HG02678 (cell line): ENCODE measurements at regions not wholly inside any gene's neighbourhood (a gene's known extent, or its start where the extent isn't known, plus 50 kb on each side); places are given as distances from the start of the nearest gene placed in this dataset.
"Not testable (repeated sequence)": the region's sequence is repeated elsewhere in the genome, so short reads cannot be mapped to it uniquely, and the experiment has no call there.

Experiments
- ATAC-seq: cut with Tn5 transposase; IDR thresholded peaks from one replicate; pipeline ENCODE4 v1.9.1; 2021; ENCODE audit warnings: mild to moderate bottlenecking, moderate library complexity; ENCODE audit not compliant: unreplicated experiment

- ATAC-seq, result no peak
These were observed 58.3 kb upstream of the EEA1 start for GRCh38 chr12:92987362-92987761.

GRCh38 chr12:92987846-92988621, 58.9 kb upstream of the EEA1 start:
- peak; percentile 84 for ATAC-seq

- ATAC-seq, result no peak
These were observed 59.6 kb upstream of the EEA1 start for GRCh38 chr12:92988622-92989130.

GRCh38 chr12:92989715-92990484, 60.8 kb upstream of the EEA1 start:
- peak; percentile 34 for ATAC-seq

- ATAC-seq, result no peak
These were observed 62.0 kb upstream of the EEA1 start for GRCh38 chr12:92991134-92991533.

- no peak for ATAC-seq
These were observed 62.9 kb upstream of the EEA1 start for GRCh38 chr12:92992041-92992440.

- ATAC-seq, result no peak
These were observed 64.2 kb upstream of the EEA1 start for GRCh38 chr12:92993259-92993658.

- ATAC-seq, result peak; percentile 68
These were observed 66.3 kb upstream of the EEA1 start for GRCh38 chr12:92995258-92995903.

- ATAC-seq, result no peak
These were observed 70.9 kb upstream of the EEA1 start for GRCh38 chr12:93000026-93000425.

- ATAC-seq, result no peak
These were observed 72.3 kb upstream of the EEA1 start for GRCh38 chr12:93001407-93001806.

- no peak for ATAC-seq
These were observed 73.4 kb upstream of the EEA1 start for GRCh38 chr12:93002293-93003054.

- no peak for ATAC-seq
These were observed 74.6 kb upstream of the EEA1 start for GRCh38 chr12:93003531-93004239.

GRCh38 chr12:93005928-93006392, 76.9 kb upstream of the EEA1 start:
- no peak for ATAC-seq

GRCh38 chr12:93006471-93007208, 77.5 kb upstream of the EEA1 start:
- ATAC-seq, result no peak

- ATAC-seq, result no peak
These were observed 78.4 kb upstream of the EEA1 start for GRCh38 chr12:93007544-93007943.

- peak; percentile 91 for ATAC-seq
These were observed 79.1 kb upstream of the EEA1 start for GRCh38 chr12:93008044-93008778.

GRCh38 chr12:93008880-93009279, 79.8 kb upstream of the EEA1 start:
- not testable (repeated sequence) for ATAC-seq

GRCh38 chr12:93009533-93009932, 80.4 kb upstream of the EEA1 start:
- no peak for ATAC-seq

- ATAC-seq, result no peak
These were observed 81.4 kb upstream of the EEA1 start for GRCh38 chr12:93010461-93010860.
